ENCODE measurements at regions not wholly inside any gene's neighbourhood (a gene's known extent, or its start where the extent isn't known, plus 50 kb on each side); places are given as distances from the start of the nearest gene placed in this dataset.
"Not testable (repeated sequence)": the region's sequence is repeated elsewhere in the genome, so short reads cannot be mapped to it uniquely, and the experiment has no call there.

- no peaks in the 10 kb centered on the region for H3K4me1 Mint-ChIP-seq
- H3K36me3 Mint-ChIP-seq (ENCODE audit: insufficient read depth): no peaks in the 10 kb centered on the region
- no peak for ATAC-seq (replicated peaks; ENCODE audit: extremely low read depth, poor library complexity, severe bottlenecking)
- no peak for DNase-seq (ENCODE audit: low spot score in 2 of 2)
- H3K9me3 Mint-ChIP-seq: no peaks in the 10 kb centered on the region
- peaks cover 62% of the 10 kb centered on the region for H3K27me3 Mint-ChIP-seq
- H3K27ac Mint-ChIP-seq (ENCODE audit: low read depth): no peak overlapping the region
- no peak overlapping the region for H3K4me3 Mint-ChIP-seq
Measured at GRCh38 chr2:235105821-235106359, 154.1 kb downstream of the SH3BP4 start.

GRCh38 chr2:235106874-235107639 lies 155.2 kb downstream of the SH3BP4 start:
- H3K9me3 Mint-ChIP-seq: no peaks in the 10 kb centered on the region
- H3K4me1 Mint-ChIP-seq: no peaks in the 10 kb centered on the region
- ATAC-seq (replicated peaks; ENCODE audit: extremely low read depth, poor library complexity, severe bottlenecking): no peak
- H3K27ac Mint-ChIP-seq (ENCODE audit: low read depth): no peak overlapping the region
- H3K27me3 Mint-ChIP-seq: peaks cover 55% of the 10 kb centered on the region
- H3K36me3 Mint-ChIP-seq (ENCODE audit: insufficient read depth): no peaks in the 10 kb centered on the region
- H3K4me3 Mint-ChIP-seq: no peak overlapping the region
- DNase-seq (ENCODE audit: low spot score in 2 of 2): no peak

GRCh38 chr2:235107640-235107951 lies 155.8 kb downstream of the SH3BP4 start:
- Mint-ChIP-seq H3K36me3 (ENCODE audit: insufficient read depth) (no peaks in the 10 kb centered on the region), H3K4me1 (no peaks in the 10 kb centered on the region), H3K4me3 (no peak overlapping the region), H3K9me3 (no peaks in the 10 kb centered on the region), H3K27me3 (peaks cover 53% of the 10 kb centered on the region), H3K27ac (ENCODE audit: low read depth) (no peak overlapping the region)
- no peak for ATAC-seq (replicated peaks; ENCODE audit: extremely low read depth, poor library complexity, severe bottlenecking)
- no peak for DNase-seq (ENCODE audit: low spot score in 2 of 2)

- not testable (repeated sequence) for H3K9me3 Mint-ChIP-seq; H3K36me3 Mint-ChIP-seq (ENCODE audit: insufficient read depth); ATAC-seq (replicated peaks; ENCODE audit: extremely low read depth, poor library complexity, severe bottlenecking); DNase-seq (ENCODE audit: low spot score in 2 of 2); H3K4me1 Mint-ChIP-seq; H3K4me3 Mint-ChIP-seq; H3K27ac Mint-ChIP-seq (ENCODE audit: low read depth)
- peaks cover 47% of the 10 kb centered on the region for H3K27me3 Mint-ChIP-seq
Measured at GRCh38 chr2:235109561-235109960, 157.7 kb downstream of the SH3BP4 start.

GRCh38 chr2:235112365-235112764 lies 160.5 kb downstream of the SH3BP4 start:
- no peak for DNase-seq (ENCODE audit: low spot score in 2 of 2)
- Mint-ChIP-seq H3K4me3 (no peak overlapping the region), H3K36me3 (ENCODE audit: insufficient read depth) (no peaks in the 10 kb centered on the region), H3K9me3 (no peaks in the 10 kb centered on the region), H3K27me3 (peaks cover 37% of the 10 kb centered on the region), H3K4me1 (no peaks in the 10 kb centered on the region), H3K27ac (ENCODE audit: low read depth) (no peak overlapping the region)
- no peak for ATAC-seq (replicated peaks; ENCODE audit: extremely low read depth, poor library complexity, severe bottlenecking)

GRCh38 chr2:235113854-235114253 lies 162.0 kb downstream of the SH3BP4 start:
- Mint-ChIP-seq H3K36me3 (ENCODE audit: insufficient read depth) (no peaks in the 10 kb centered on the region), H3K4me3 (no peak overlapping the region), H3K27ac (ENCODE audit: low read depth) (no peak overlapping the region), H3K27me3 (peaks cover 45% of the 10 kb centered on the region), H3K4me1 (no peaks in the 10 kb centered on the region), H3K9me3 (no peaks in the 10 kb centered on the region)
- DNase-seq (ENCODE audit: low spot score in 2 of 2): no peak
- no peak for ATAC-seq (replicated peaks; ENCODE audit: extremely low read depth, poor library complexity, severe bottlenecking)

GRCh38 chr2:235114286-235114685 lies 162.5 kb downstream of the SH3BP4 start:
- DNase-seq (ENCODE audit: low spot score in 2 of 2) (no peak), ATAC-seq (replicated peaks; ENCODE audit: extremely low read depth, poor library complexity, severe bottlenecking) (no peak)
- Mint-ChIP-seq H3K36me3 (ENCODE audit: insufficient read depth) (no peaks in the 10 kb centered on the region), H3K9me3 (peaks cover 1% of the 10 kb centered on the region), H3K4me3 (no peak overlapping the region), H3K27ac (ENCODE audit: low read depth) (no peak overlapping the region), H3K27me3 (peaks cover 41% of the 10 kb centered on the region), H3K4me1 (no peaks in the 10 kb centered on the region)

GRCh38 chr2:235115521-235115920 lies 163.7 kb downstream of the SH3BP4 start:
- Mint-ChIP-seq H3K4me1 (no peaks in the 10 kb centered on the region), H3K9me3 (peaks cover 7% of the 10 kb centered on the region), H3K27me3 (peaks cover 39% of the 10 kb centered on the region), H3K27ac (ENCODE audit: low read depth) (no peak overlapping the region), H3K4me3 (no peak overlapping the region), H3K36me3 (ENCODE audit: insufficient read depth) (no peaks in the 10 kb centered on the region)
- no peak for ATAC-seq (replicated peaks; ENCODE audit: extremely low read depth, poor library complexity, severe bottlenecking)
- no peak for DNase-seq (ENCODE audit: low spot score in 2 of 2)

GRCh38 chr2:235116885-235117492 lies 165.2 kb downstream of the SH3BP4 start:
- Mint-ChIP-seq H3K9me3 (peaks cover 7% of the 10 kb centered on the region), H3K4me3 (no peak overlapping the region), H3K27ac (ENCODE audit: low read depth) (no peak overlapping the region), H3K36me3 (ENCODE audit: insufficient read depth) (no peaks in the 10 kb centered on the region), H3K27me3 (peaks cover 50% of the 10 kb centered on the region), H3K4me1 (no peaks in the 10 kb centered on the region)
- no peak for ATAC-seq (replicated peaks; ENCODE audit: extremely low read depth, poor library complexity, severe bottlenecking)
- DNase-seq (ENCODE audit: low spot score in 2 of 2): no peak

- H3K36me3 Mint-ChIP-seq (ENCODE audit: insufficient read depth): peaks cover under 1% of the 10 kb centered on the region
- no peaks in the 10 kb centered on the region for H3K4me1 Mint-ChIP-seq
- no peak overlapping the region for H3K4me3 Mint-ChIP-seq
- DNase-seq (ENCODE audit: low spot score in 2 of 2): no peak
- H3K9me3 Mint-ChIP-seq: no peaks in the 10 kb centered on the region
- no peak for ATAC-seq (replicated peaks; ENCODE audit: extremely low read depth, poor library complexity, severe bottlenecking)
- H3K27ac Mint-ChIP-seq (ENCODE audit: low read depth): no peak overlapping the region
- H3K27me3 Mint-ChIP-seq: peaks cover 65% of the 10 kb centered on the region
Measured at GRCh38 chr2:235126768-235127167, 175.0 kb downstream of the SH3BP4 start.

- Mint-ChIP-seq H3K4me3 (no peak overlapping the region), H3K36me3 (ENCODE audit: insufficient read depth) (peaks cover 2% of the 10 kb centered on the region), H3K9me3 (no peaks in the 10 kb centered on the region), H3K27ac (ENCODE audit: low read depth) (no peak overlapping the region), H3K4me1 (no peaks in the 10 kb centered on the region), H3K27me3 (peaks cover 67% of the 10 kb centered on the region)
- no peak for ATAC-seq (replicated peaks; ENCODE audit: extremely low read depth, poor library complexity, severe bottlenecking)
- DNase-seq (ENCODE audit: low spot score in 2 of 2): no peak
Measured at GRCh38 chr2:235127931-235128330, 176.1 kb downstream of the SH3BP4 start.

- Mint-ChIP-seq H3K9me3 (no peaks in the 10 kb centered on the region), H3K36me3 (ENCODE audit: insufficient read depth) (peaks cover 2% of the 10 kb centered on the region), H3K4me1 (no peaks in the 10 kb centered on the region), H3K27me3 (peaks cover 67% of the 10 kb centered on the region), H3K27ac (ENCODE audit: low read depth) (no peak overlapping the region), H3K4me3 (no peak overlapping the region)
- no peak for ATAC-seq (replicated peaks; ENCODE audit: extremely low read depth, poor library complexity, severe bottlenecking)
- DNase-seq (ENCODE audit: low spot score in 2 of 2): no peak
Measured at GRCh38 chr2:235129850-235130249, 178.0 kb downstream of the SH3BP4 start.
